AG08396 (cell line): ENCODE measurements at regions not wholly inside any gene's neighbourhood (a gene's known extent, or its start where the extent isn't known, plus 50 kb on each side); places are given as distances from the start of the nearest gene placed in this dataset.

Source experiments
- DNase-seq: peaks from one replicate; pipeline ENCODE4 v3.0.0; 2012; ENCODE audit warnings: low spot score, mixed read lengths

- DNase-seq: no peak
Measured at GRCh38 chr15:91737151-91737818, 116.2 kb upstream of the SLCO3A1 start.

- DNase-seq: no peak
Measured at GRCh38 chr15:91741986-91742385, 111.5 kb upstream of the SLCO3A1 start.

- no peak for DNase-seq
Measured at GRCh38 chr15:91751611-91752010, 101.9 kb upstream of the SLCO3A1 start.

GRCh38 chr15:91752081-91752785 is 101.3 kb upstream of the SLCO3A1 start:
- no peak for DNase-seq

GRCh38 chr15:91759560-91759959 is 93.9 kb upstream of the SLCO3A1 start:
- no peak for DNase-seq

GRCh38 chr15:91765660-91766059 is 87.8 kb upstream of the SLCO3A1 start:
- no peak for DNase-seq

- DNase-seq: no peak
Measured at GRCh38 chr15:91769476-91769875, 84.0 kb upstream of the SLCO3A1 start.

- DNase-seq: no peak
Measured at GRCh38 chr15:91769894-91770293, 83.6 kb upstream of the SLCO3A1 start.

GRCh38 chr15:91776104-91776503 is 77.4 kb upstream of the SLCO3A1 start:
- DNase-seq: no peak

- DNase-seq: no peak
Measured at GRCh38 chr15:91779960-91780359, 73.5 kb upstream of the SLCO3A1 start.

GRCh38 chr15:91780387-91780786 is 73.1 kb upstream of the SLCO3A1 start:
- DNase-seq: no peak

- no peak for DNase-seq
Measured at GRCh38 chr15:91782221-91782620, 71.3 kb upstream of the SLCO3A1 start.

GRCh38 chr15:91783008-91783407 is 70.5 kb upstream of the SLCO3A1 start:
- no peak for DNase-seq

- DNase-seq: no peak
Measured at GRCh38 chr15:91783451-91783850, 70.1 kb upstream of the SLCO3A1 start.

GRCh38 chr15:91784973-91785709 is 68.4 kb upstream of the SLCO3A1 start:
- no peak for DNase-seq

GRCh38 chr15:91787198-91787597 is 66.3 kb upstream of the SLCO3A1 start:
- no peak for DNase-seq

GRCh38 chr15:91789136-91789535 is 64.4 kb upstream of the SLCO3A1 start:
- no peak for DNase-seq

GRCh38 chr15:91790836-91791235 is 62.7 kb upstream of the SLCO3A1 start:
- no peak for DNase-seq

GRCh38 chr15:91793771-91794170 is 59.7 kb upstream of the SLCO3A1 start:
- DNase-seq: no peak

GRCh38 chr15:91795235-91795634 is 58.3 kb upstream of the SLCO3A1 start:
- no peak for DNase-seq

GRCh38 chr15:91801836-91802534 is 51.5 kb upstream of the SLCO3A1 start:
- no peak for DNase-seq

GRCh38 chr15:91803260-91803659 is 50.2 kb upstream of the SLCO3A1 start:
- DNase-seq: no peak
